GM12878 (cell line): ENCODE measurements at regions not wholly inside any gene's neighbourhood (a gene's known extent, or its start where the extent isn't known, plus 50 kb on each side); places are given as distances from the start of the nearest gene placed in this dataset.

Source experiments
- MEF2A ChIP-seq: IDR thresholded peaks from 2 replicates; pipeline ENCODE4 v1.6.1; 2011; ENCODE audit warnings: low read depth, mild to moderate bottlenecking, low read length, moderate library complexity; ENCODE audit not compliant: insufficient read depth
- NBN ChIP-seq: fragments of 450-650 bp; IDR thresholded peaks from 2 replicates; pipeline ENCODE4 v1.6.1; 2016
- POLR2AphosphoS5 ChIP-seq: IDR thresholded peaks from 2 replicates; pipeline ENCODE4 v1.6.1; 2011; ENCODE audit warnings: mild to moderate bottlenecking, low read length, inconsistent platforms
- RAD21 ChIP-seq: IDR thresholded peaks from 2 replicates; pipeline ENCODE4 v1.6.1; 2011; ENCODE audit warnings: mild to moderate bottlenecking, low read depth, low read length, moderate library complexity; ENCODE audit not compliant: insufficient read depth
- TF ChIP-seq, protein P1 (sequence below): fragments of 150-350 bp; IDR thresholded peaks from 2 replicates; pipeline ENCODE4 v1.6.1; 2016; ENCODE audit warnings: low read depth, low read length
- TF ChIP-seq, protein P2 (sequence below), 3 experiments: IDR thresholded peaks in 2 of 3; conservative IDR thresholded peaks in 1 of 3; 2 replicates each; pipeline ENCODE4 v1.5.1; 2011; ENCODE audit warnings: low read depth in 3 of 3, low read length in 3 of 3, mild to moderate bottlenecking in 3 of 3, control low read depth in 2 of 3, moderate library complexity in 2 of 3, inconsistent platforms in 1 of 3, mixed read lengths in 1 of 3; ENCODE audit not compliant: control insufficient read depth in 2 of 3, insufficient read depth in 1 of 3; ENCODE audit errors: extremely low read depth in 1 of 3
- TF ChIP-seq, protein P3 (sequence below): fragments of 450-650 bp; IDR thresholded peaks from 2 replicates; pipeline ENCODE4 v1.6.1; 2016; ENCODE audit warnings: mild to moderate bottlenecking

- TF ChIP-seq, protein P1, sequence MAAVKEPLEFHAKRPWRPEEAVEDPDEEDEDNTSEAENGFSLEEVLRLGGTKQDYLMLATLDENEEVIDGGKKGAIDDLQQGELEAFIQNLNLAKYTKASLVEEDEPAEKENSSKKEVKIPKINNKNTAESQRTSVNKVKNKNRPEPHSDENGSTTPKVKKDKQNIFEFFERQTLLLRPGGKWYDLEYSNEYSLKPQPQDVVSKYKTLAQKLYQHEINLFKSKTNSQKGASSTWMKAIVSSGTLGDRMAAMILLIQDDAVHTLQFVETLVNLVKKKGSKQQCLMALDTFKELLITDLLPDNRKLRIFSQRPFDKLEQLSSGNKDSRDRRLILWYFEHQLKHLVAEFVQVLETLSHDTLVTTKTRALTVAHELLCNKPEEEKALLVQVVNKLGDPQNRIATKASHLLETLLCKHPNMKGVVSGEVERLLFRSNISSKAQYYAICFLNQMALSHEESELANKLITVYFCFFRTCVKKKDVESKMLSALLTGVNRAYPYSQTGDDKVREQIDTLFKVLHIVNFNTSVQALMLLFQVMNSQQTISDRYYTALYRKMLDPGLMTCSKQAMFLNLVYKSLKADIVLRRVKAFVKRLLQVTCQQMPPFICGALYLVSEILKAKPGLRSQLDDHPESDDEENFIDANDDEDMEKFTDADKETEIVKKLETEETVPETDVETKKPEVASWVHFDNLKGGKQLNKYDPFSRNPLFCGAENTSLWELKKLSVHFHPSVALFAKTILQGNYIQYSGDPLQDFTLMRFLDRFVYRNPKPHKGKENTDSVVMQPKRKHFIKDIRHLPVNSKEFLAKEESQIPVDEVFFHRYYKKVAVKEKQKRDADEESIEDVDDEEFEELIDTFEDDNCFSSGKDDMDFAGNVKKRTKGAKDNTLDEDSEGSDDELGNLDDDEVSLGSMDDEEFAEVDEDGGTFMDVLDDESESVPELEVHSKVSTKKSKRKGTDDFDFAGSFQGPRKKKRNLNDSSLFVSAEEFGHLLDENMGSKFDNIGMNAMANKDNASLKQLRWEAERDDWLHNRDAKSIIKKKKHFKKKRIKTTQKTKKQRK, result no peak
- TF ChIP-seq, protein P2, sequence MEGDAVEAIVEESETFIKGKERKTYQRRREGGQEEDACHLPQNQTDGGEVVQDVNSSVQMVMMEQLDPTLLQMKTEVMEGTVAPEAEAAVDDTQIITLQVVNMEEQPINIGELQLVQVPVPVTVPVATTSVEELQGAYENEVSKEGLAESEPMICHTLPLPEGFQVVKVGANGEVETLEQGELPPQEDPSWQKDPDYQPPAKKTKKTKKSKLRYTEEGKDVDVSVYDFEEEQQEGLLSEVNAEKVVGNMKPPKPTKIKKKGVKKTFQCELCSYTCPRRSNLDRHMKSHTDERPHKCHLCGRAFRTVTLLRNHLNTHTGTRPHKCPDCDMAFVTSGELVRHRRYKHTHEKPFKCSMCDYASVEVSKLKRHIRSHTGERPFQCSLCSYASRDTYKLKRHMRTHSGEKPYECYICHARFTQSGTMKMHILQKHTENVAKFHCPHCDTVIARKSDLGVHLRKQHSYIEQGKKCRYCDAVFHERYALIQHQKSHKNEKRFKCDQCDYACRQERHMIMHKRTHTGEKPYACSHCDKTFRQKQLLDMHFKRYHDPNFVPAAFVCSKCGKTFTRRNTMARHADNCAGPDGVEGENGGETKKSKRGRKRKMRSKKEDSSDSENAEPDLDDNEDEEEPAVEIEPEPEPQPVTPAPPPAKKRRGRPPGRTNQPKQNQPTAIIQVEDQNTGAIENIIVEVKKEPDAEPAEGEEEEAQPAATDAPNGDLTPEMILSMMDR (IDR thresholded peaks at IDR 0.05 in 2 of 3, conservative IDR thresholded peaks at IDR 0.05 in 1 of 3; ENCODE audit: control insufficient read depth in 2 of 3, extremely low read depth in 1 of 3, insufficient read depth in 1 of 3, low read depth in 3 of 3, low read length in 3 of 3), result no peak
- TF ChIP-seq MEF2A (no peak), RAD21 (no peak), NBN (no peak), POLR2AphosphoS5 (no peak)
- TF ChIP-seq, protein P3, sequence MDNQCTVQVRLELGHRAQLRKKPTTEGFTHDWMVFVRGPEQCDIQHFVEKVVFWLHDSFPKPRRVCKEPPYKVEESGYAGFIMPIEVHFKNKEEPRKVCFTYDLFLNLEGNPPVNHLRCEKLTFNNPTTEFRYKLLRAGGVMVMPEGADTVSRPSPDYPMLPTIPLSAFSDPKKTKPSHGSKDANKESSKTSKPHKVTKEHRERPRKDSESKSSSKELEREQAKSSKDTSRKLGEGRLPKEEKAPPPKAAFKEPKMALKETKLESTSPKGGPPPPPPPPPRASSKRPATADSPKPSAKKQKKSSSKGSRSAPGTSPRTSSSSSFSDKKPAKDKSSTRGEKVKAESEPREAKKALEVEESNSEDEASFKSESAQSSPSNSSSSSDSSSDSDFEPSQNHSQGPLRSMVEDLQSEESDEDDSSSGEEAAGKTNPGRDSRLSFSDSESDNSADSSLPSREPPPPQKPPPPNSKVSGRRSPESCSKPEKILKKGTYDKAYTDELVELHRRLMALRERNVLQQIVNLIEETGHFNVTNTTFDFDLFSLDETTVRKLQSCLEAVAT, result no peak
These were observed 299.8 kb downstream of the TSHZ3 start for GRCh38 chr19:31049431-31049830.
